H1 (cell line): ENCODE measurements at regions not wholly inside any gene's neighbourhood (a gene's known extent, or its start where the extent isn't known, plus 50 kb on each side); places are given as distances from the start of the nearest gene placed in this dataset.

Source experiments
- CTCF ChIA-PET: fragments of 300-600 bp; sonication (Branson Sonifier 250); formaldehyde crosslinking; loops from one replicate; lab custom pipeline; 2021; ENCODE audit not compliant: partially characterized antibody; lab: Charles Lee
- POLR2A ChIA-PET: fragments of 300-600 bp; sonication (Branson Sonifier 250); formaldehyde crosslinking; loops from one replicate; lab custom pipeline; 2021; ENCODE audit warnings: inconsistent platforms; ENCODE audit not compliant: partially characterized antibody; lab: Charles Lee
- DNase-seq, 2 experiments: peaks; one replicate each; pipeline versions ENCODE4 v3.0.0 to v3.0.0-alpha.2; 2010 to 2022; ENCODE audit warnings: low spot score in 2 of 2, low read depth in 1 of 2, mixed read lengths in 1 of 2
- FAIRE-seq: peaks from 2 replicates; lab custom pipeline; 2011; peaks lifted over from hg19 to GRCh38; lab: Jason Lieb, UNC
- H2AFZ ChIP-seq: 2 replicates; pipeline ENCODE4 v1.8.1; 2012; ENCODE audit warnings: low read length, inconsistent platforms
- H2AK5ac ChIP-seq: 2 replicates; pipeline ENCODE4 v1.6.1; 2013; ENCODE audit warnings: low read depth, low read length
- H2BK120ac ChIP-seq: replicated peaks from 2 replicates; pipeline ENCODE3; 2013; ENCODE audit warnings: low read depth, low read length, inconsistent platforms
- H2BK12ac ChIP-seq: 2 replicates; pipeline ENCODE4 v1.6.1; 2013; ENCODE audit warnings: low read depth, low read length
- H2BK15ac ChIP-seq: 2 replicates; pipeline ENCODE4 v1.6.1; 2013; ENCODE audit warnings: low read length
- H2BK20ac ChIP-seq: 2 replicates; pipeline ENCODE4 v1.6.1; 2013; ENCODE audit warnings: low read length
- H2BK5ac ChIP-seq: 2 replicates; pipeline ENCODE4 v1.6.1; 2013; ENCODE audit warnings: low read depth, low read length
- H3K14ac ChIP-seq: 2 replicates; pipeline ENCODE4 v1.6.1; 2013; ENCODE audit warnings: inconsistent platforms; ENCODE audit not compliant: insufficient read length
- H3K18ac ChIP-seq: 2 replicates; pipeline ENCODE4 v1.6.1; 2013; ENCODE audit warnings: low read length; ENCODE audit errors: extremely low read depth
- H3K23ac ChIP-seq: 2 replicates; pipeline ENCODE4 v1.6.1; 2013; ENCODE audit warnings: inconsistent platforms; ENCODE audit not compliant: insufficient read length
- H3K23me2 ChIP-seq: 2 replicates; pipeline ENCODE4 v1.6.1; 2013; ENCODE audit warnings: low read depth, low read length
- H3K27ac ChIP-seq: 2 replicates; pipeline ENCODE4 v1.6.1; 2011; ENCODE audit warnings: low read depth, low read length, inconsistent platforms
- H3K27me3 ChIP-seq, 4 experiments: replicated peaks in 1 of 4; 1 replicate in 1 of 4; 2 replicates in 3 of 4; pipeline versions ENCODE4 v1.6.1 to v1.8.1; 2011 to 2013; ENCODE audit warnings: low read length in 3 of 4, mild to moderate bottlenecking in 3 of 4, inconsistent platforms in 2 of 4, mixed read lengths in 2 of 4, moderate library complexity in 1 of 4; ENCODE audit not compliant: control insufficient read depth in 3 of 4, insufficient read depth in 3 of 4; ENCODE audit errors: extremely low read depth in 1 of 4
- H3K36me3 ChIP-seq, 4 experiments: 2 replicates each; pipeline versions ENCODE4 v1.6.1 to v1.8.1; 2011 to 2013; ENCODE audit warnings: mild to moderate bottlenecking in 4 of 4, low read length in 3 of 4, moderate library complexity in 2 of 4, control low read depth in 1 of 4, inconsistent platforms in 1 of 4; ENCODE audit not compliant: insufficient read depth in 4 of 4, control insufficient read depth in 2 of 4
- H3K4ac ChIP-seq: replicated peaks from 2 replicates; pipeline ENCODE3; 2013; ENCODE audit warnings: low read length, low read depth, mixed read lengths, inconsistent platforms; ENCODE audit not compliant: insufficient read length
- H3K4me1 ChIP-seq, 4 experiments: replicated peaks in 1 of 4; 1 replicate in 1 of 4; 2 replicates in 3 of 4; pipeline versions ENCODE4 v1.6.1 to v1.8.1; 2011 to 2013; ENCODE audit warnings: low read length in 3 of 4, inconsistent platforms in 2 of 4, mixed read lengths in 1 of 4; ENCODE audit not compliant: insufficient read depth in 4 of 4, control insufficient read depth in 3 of 4
- H3K4me2 ChIP-seq, 2 experiments: 2 replicates each; pipeline versions ENCODE4 v1.6.1 to v1.8.1; 2011 to 2013; ENCODE audit warnings: low read depth in 2 of 2, low read length in 2 of 2, control low read depth in 1 of 2, inconsistent platforms in 1 of 2, mild to moderate bottlenecking in 1 of 2; ENCODE audit not compliant: insufficient read depth in 1 of 2
- H3K4me3 ChIP-seq, 4 experiments: fragments of 200-600, 300-600 bp in 1 of 4; sonication (generic), shearing (Covaris generic), sonication (Bioruptor Twin) in 1 of 4; 2 replicates each; pipeline versions ENCODE4 v1.5.1 to v1.8.1; 2011 to 2016; ENCODE audit warnings: low read length in 4 of 4, low read depth in 3 of 4, control low read depth in 2 of 4, inconsistent platforms in 2 of 4, mild to moderate bottlenecking in 2 of 4, mixed read lengths in 1 of 4, moderate library complexity in 1 of 4; ENCODE audit not compliant: insufficient read depth in 2 of 4; ENCODE audit errors: extremely low read depth in 1 of 4
- H3K56ac ChIP-seq: replicated peaks from 2 replicates; pipeline ENCODE3; 2013; ENCODE audit warnings: low read depth, mild to moderate bottlenecking, mixed read lengths, low read length, inconsistent platforms; ENCODE audit not compliant: insufficient read length
- H3K79me1 ChIP-seq: 2 replicates; pipeline ENCODE4 v1.6.1; 2013; ENCODE audit warnings: low read depth, low read length, control low read depth
- H3K79me2 ChIP-seq, 2 experiments: 2 replicates each; pipeline versions ENCODE4 v1.6.1 to v1.8.1; 2012 to 2013; ENCODE audit warnings: low read length in 2 of 2, mild to moderate bottlenecking in 2 of 2, inconsistent platforms in 1 of 2; ENCODE audit not compliant: insufficient read depth in 2 of 2, control insufficient read depth in 1 of 2
- H3K9ac ChIP-seq, 4 experiments: replicated peaks in 1 of 4; 1 replicate in 1 of 4; 2 replicates in 3 of 4; pipeline versions ENCODE4 v1.6.1 to v1.8.1; 2011 to 2013; ENCODE audit warnings: low read depth in 3 of 4, low read length in 3 of 4, control low read depth in 2 of 4, mild to moderate bottlenecking in 2 of 4, moderate library complexity in 2 of 4, inconsistent platforms in 1 of 4; ENCODE audit errors: extremely low read depth in 1 of 4
- H3K9me3 ChIP-seq, 2 experiments: 2 replicates each; pipeline versions ENCODE4 v1.6.1 to v1.8.1; 2012 to 2013; ENCODE audit warnings: mild to moderate bottlenecking in 2 of 2, moderate library complexity in 2 of 2, control low read depth in 1 of 2, inconsistent platforms in 1 of 2, low read depth in 1 of 2, low read length in 1 of 2, mixed read lengths in 1 of 2; ENCODE audit not compliant: insufficient read depth in 2 of 2
- H4K20me1 ChIP-seq, 2 experiments: replicated peaks in 1 of 2; 2 replicates each; pipeline versions ENCODE3 to v1.8.1; 2011 to 2013; ENCODE audit warnings: inconsistent platforms in 2 of 2, low read length in 2 of 2, mild to moderate bottlenecking in 1 of 2; ENCODE audit not compliant: insufficient read depth in 2 of 2, control insufficient read depth in 1 of 2
- H4K5ac ChIP-seq: 2 replicates; pipeline ENCODE4 v1.6.1; 2013; ENCODE audit warnings: low read length, low read depth, mixed read lengths, inconsistent platforms; ENCODE audit not compliant: insufficient read length
- H4K8ac ChIP-seq: 2 replicates; pipeline ENCODE4 v1.8.0; 2013; ENCODE audit warnings: mild to moderate bottlenecking, moderate library complexity, low read length, inconsistent platforms; ENCODE audit not compliant: insufficient read depth; ENCODE audit errors: extremely low read depth
- H4K91ac ChIP-seq: replicated peaks from 2 replicates; pipeline ENCODE3; 2013; ENCODE audit warnings: low read length, mixed read lengths, inconsistent platforms; ENCODE audit not compliant: insufficient read length
- CTBP2 ChIP-seq: IDR thresholded peaks from 2 replicates; pipeline ENCODE4 v1.7.0; 2011; ENCODE audit warnings: borderline replicate concordance, mild to moderate bottlenecking, moderate library complexity, mixed read lengths, low read length; ENCODE audit not compliant: insufficient read depth, insufficient read length
- FOSL1 ChIP-seq: IDR thresholded peaks from 2 replicates; pipeline ENCODE4 v1.6.1; 2011; ENCODE audit warnings: mild to moderate bottlenecking, low read depth, low read length, moderate library complexity; ENCODE audit not compliant: insufficient read depth
- GTF2F1 ChIP-seq: IDR thresholded peaks from 2 replicates; pipeline ENCODE4 v1.6.1; 2012; ENCODE audit warnings: low read depth, low read length, improper control_type of control experiment, borderline replicate concordance
- HDAC6 ChIP-seq: IDR thresholded peaks from one replicate; pipeline ENCODE4 v1.7.1; 2012; ENCODE audit warnings: low read depth, mild to moderate bottlenecking, inconsistent platforms, low read length, moderate library complexity
- KDM5A ChIP-seq: fragments of 200-600 bp; IDR thresholded peaks from 2 replicates; pipeline ENCODE4 v1.7.1; 2012; ENCODE audit warnings: mild to moderate bottlenecking, low read length, inconsistent platforms, mixed read lengths
- NANOG ChIP-seq: IDR thresholded peaks from 2 replicates; pipeline ENCODE4 v1.6.1; 2011; ENCODE audit warnings: low read length, low read depth, mild to moderate bottlenecking, inconsistent platforms; ENCODE audit not compliant: insufficient read depth, poor library complexity, severe bottlenecking
- SIRT6 ChIP-seq: IDR thresholded peaks from one replicate; pipeline ENCODE4 v1.7.1; 2012; ENCODE audit warnings: low read length, inconsistent platforms
- SIX5 ChIP-seq: IDR thresholded peaks from 2 replicates; pipeline ENCODE4 v1.6.1; 2011; ENCODE audit warnings: mild to moderate bottlenecking, low read depth, low read length
- SP1 ChIP-seq: IDR thresholded peaks from 2 replicates; pipeline ENCODE4 v1.6.1; 2011; ENCODE audit warnings: low read depth, low read length
- SRF ChIP-seq: IDR thresholded peaks from 2 replicates; pipeline ENCODE4 v1.6.1; 2011; ENCODE audit warnings: mild to moderate bottlenecking, low read depth, low read length, moderate library complexity
- WGBS, 2 experiments: shearing (Covaris generic) in 1 of 2; methylation state at CpG; one replicate each; pipeline versions ENCODE4 v1.1.6 to v1.1.7; 2013 to 2015; ENCODE audit warnings: low lambda C conversion rate in 2 of 2, mixed read lengths in 2 of 2, inconsistent platforms in 1 of 2, low coverage in 1 of 2, missing lambda C conversion rate in 1 of 2; ENCODE audit not compliant: insufficient replicate concordance in 2 of 2, insufficient coverage in 1 of 2, insufficient read length in 1 of 2; ENCODE audit errors: extremely low coverage in 1 of 2, missing lambda C conversion rate in 1 of 2; 5-methylcytosine and 5-hydroxymethylcytosine counted together
- TF ChIP-seq, protein P1 (sequence below), 3 experiments: IDR thresholded peaks; 1 replicate in 2 of 3; 2 replicates in 1 of 3; pipeline versions ENCODE4 v1.5.1 to v1.6.1; 2011; ENCODE audit warnings: low read length in 3 of 3, mild to moderate bottlenecking in 3 of 3, inconsistent platforms in 2 of 3, low read depth in 1 of 3, moderate library complexity in 1 of 3; ENCODE audit not compliant: insufficient read depth in 1 of 3; ENCODE audit errors: control extremely low read depth in 1 of 3

GRCh38 chr12:66934302-66935062, 255.6 kb upstream of the GRIP1 start:
- Histone ChIP-seq H3K79me2 (no peaks in the 10 kb centered on the region), H2BK12ac (no peak overlapping the region), H4K5ac (no peak overlapping the region), H2BK120ac (no peak overlapping the region), H3K27ac (no peak overlapping the region), H2BK20ac (no peak overlapping the region), H3K9ac (no peak overlapping the region), H3K4me2 (no peak overlapping the region), H3K4me1 (no peaks in the 10 kb centered on the region), H3K4ac (no peak overlapping the region), H3K14ac (no peak overlapping the region), H4K91ac (no peak overlapping the region), H3K23ac (no peak overlapping the region), H3K79me1 (no peaks in the 10 kb centered on the region), H2AFZ (no peak overlapping the region), H3K27me3 (no peaks in the 10 kb centered on the region), H3K23me2 (no peaks in the 10 kb centered on the region), H3K36me3 (no peaks in the 10 kb centered on the region), H3K9me3 (no peaks in the 10 kb centered on the region), H4K20me1 (no peaks in the 10 kb centered on the region), H4K8ac (no peak overlapping the region), H3K56ac (no peak overlapping the region), H2AK5ac (no peak overlapping the region), H2BK15ac (no peak overlapping the region), H3K4me3 (no peak overlapping the region), H2BK5ac (no peak overlapping the region), H3K18ac (no peak overlapping the region)
- ChIA-PET CTCF (interaction anchor here (1.4 kb wide), 1 partner anchor 11 kb away, joined by 7 read pairs; no protein-coding TSS in a partner anchor), POLR2A (no interaction called here)
- FAIRE-seq: no peak
- DNase-seq: no peak
- WGBS, 2 experiments: 89% methylated on average over 5 of the region's 5 CpGs; no CpG with 5 or more reads in 1 of the 2 experiments
- TF ChIP-seq SRF (no peak), HDAC6 (no peak), NANOG (no peak), FOSL1 (no peak), SP1 (no peak), SIX5 (no peak), SIRT6 (no peak), GTF2F1 (no peak), CTBP2 (no peak), KDM5A (no peak)
- TF ChIP-seq, protein P1, sequence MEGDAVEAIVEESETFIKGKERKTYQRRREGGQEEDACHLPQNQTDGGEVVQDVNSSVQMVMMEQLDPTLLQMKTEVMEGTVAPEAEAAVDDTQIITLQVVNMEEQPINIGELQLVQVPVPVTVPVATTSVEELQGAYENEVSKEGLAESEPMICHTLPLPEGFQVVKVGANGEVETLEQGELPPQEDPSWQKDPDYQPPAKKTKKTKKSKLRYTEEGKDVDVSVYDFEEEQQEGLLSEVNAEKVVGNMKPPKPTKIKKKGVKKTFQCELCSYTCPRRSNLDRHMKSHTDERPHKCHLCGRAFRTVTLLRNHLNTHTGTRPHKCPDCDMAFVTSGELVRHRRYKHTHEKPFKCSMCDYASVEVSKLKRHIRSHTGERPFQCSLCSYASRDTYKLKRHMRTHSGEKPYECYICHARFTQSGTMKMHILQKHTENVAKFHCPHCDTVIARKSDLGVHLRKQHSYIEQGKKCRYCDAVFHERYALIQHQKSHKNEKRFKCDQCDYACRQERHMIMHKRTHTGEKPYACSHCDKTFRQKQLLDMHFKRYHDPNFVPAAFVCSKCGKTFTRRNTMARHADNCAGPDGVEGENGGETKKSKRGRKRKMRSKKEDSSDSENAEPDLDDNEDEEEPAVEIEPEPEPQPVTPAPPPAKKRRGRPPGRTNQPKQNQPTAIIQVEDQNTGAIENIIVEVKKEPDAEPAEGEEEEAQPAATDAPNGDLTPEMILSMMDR (IDR thresholded peaks at IDR 0.05; ENCODE audit: control extremely low read depth in 1 of 3, insufficient read depth in 1 of 3, low read depth in 1 of 3, low read length in 3 of 3): no peak
